GM06990 (cell line): ENCODE measurements at regions not wholly inside any gene's neighbourhood (a gene's known extent, or its start where the extent isn't known, plus 50 kb on each side); places are given as distances from the start of the nearest gene placed in this dataset.

Source experiments
- DNase-seq: peaks from one replicate; pipeline ENCODE4 v3.0.0-alpha.2; 2011; ENCODE audit not compliant: insufficient read length; ENCODE audit errors: extremely low read depth
- H3K27me3 ChIP-seq: replicated peaks from 2 replicates; pipeline ENCODE4 v1.6.0; 2011; ENCODE audit warnings: low read length; ENCODE audit not compliant: control insufficient read depth, insufficient read depth
- H3K36me3 ChIP-seq: 2 replicates; pipeline ENCODE4 v1.5.1; 2011; ENCODE audit warnings: low read length; ENCODE audit not compliant: control insufficient read depth, insufficient read depth
- H3K4me3 ChIP-seq: replicated peaks from 2 replicates; pipeline ENCODE4 v1.5.1; 2011; ENCODE audit warnings: low read depth, mild to moderate bottlenecking, control low read depth, low read length
- TF ChIP-seq, protein P1 (sequence below): IDR thresholded peaks from 2 replicates; pipeline ENCODE4 v1.5.1; 2011; ENCODE audit warnings: low read length, control low read depth, mild to moderate bottlenecking, inconsistent platforms; ENCODE audit not compliant: insufficient read depth, poor library complexity, severe bottlenecking

DNA sequence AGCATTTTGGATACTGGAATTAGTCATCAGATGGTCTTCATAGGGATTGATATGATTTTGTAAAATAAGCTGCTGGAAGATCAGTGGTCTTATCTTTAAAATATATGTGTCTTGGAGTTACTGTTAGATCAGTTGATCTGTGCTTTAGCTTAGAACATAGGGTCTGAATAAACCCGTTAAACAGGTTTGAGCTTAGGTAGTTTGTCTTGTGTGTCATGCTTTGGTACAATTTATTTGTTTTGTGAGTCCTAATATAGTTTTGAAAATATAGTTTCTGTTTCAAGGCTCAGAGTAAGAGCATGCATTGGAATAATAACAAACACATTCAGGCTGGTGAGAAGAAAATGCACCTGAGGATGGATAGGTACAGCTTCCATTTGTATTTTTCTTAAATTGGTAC is 505.0 kb downstream of the SLC16A7 start:
- TF ChIP-seq, protein P1, sequence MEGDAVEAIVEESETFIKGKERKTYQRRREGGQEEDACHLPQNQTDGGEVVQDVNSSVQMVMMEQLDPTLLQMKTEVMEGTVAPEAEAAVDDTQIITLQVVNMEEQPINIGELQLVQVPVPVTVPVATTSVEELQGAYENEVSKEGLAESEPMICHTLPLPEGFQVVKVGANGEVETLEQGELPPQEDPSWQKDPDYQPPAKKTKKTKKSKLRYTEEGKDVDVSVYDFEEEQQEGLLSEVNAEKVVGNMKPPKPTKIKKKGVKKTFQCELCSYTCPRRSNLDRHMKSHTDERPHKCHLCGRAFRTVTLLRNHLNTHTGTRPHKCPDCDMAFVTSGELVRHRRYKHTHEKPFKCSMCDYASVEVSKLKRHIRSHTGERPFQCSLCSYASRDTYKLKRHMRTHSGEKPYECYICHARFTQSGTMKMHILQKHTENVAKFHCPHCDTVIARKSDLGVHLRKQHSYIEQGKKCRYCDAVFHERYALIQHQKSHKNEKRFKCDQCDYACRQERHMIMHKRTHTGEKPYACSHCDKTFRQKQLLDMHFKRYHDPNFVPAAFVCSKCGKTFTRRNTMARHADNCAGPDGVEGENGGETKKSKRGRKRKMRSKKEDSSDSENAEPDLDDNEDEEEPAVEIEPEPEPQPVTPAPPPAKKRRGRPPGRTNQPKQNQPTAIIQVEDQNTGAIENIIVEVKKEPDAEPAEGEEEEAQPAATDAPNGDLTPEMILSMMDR = no peak
- Histone ChIP-seq H3K27me3 (no peaks in the 10 kb centered on the region), H3K36me3 (no peaks in the 10 kb centered on the region), H3K4me3 (no peak overlapping the region)
- DNase-seq = no peak

DNA sequence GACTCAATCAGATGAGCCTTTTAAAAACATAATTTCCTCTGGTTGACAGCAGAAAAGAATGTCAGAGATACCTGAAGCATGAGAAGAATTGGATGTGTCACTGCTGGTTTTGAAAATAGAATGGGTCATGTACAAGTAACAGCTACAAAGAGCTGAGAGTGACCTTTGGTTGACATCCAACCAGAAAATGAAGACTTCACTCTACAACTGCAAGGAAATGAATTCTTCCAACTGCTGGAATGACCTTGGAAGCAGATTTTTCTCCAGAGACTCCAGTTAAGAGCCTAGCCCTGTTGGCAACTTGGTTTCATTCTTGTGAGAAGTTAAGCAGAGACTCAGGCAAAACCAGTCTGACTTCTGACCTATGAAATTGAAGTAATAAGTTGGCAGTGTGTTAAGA is 505.9 kb downstream of the SLC16A7 start:
- no peak for DNase-seq
- Histone ChIP-seq H3K36me3 (no peaks in the 10 kb centered on the region), H3K27me3 (no peaks in the 10 kb centered on the region), H3K4me3 (no peak overlapping the region)
- TF ChIP-seq, protein P1 = no peak

DNA sequence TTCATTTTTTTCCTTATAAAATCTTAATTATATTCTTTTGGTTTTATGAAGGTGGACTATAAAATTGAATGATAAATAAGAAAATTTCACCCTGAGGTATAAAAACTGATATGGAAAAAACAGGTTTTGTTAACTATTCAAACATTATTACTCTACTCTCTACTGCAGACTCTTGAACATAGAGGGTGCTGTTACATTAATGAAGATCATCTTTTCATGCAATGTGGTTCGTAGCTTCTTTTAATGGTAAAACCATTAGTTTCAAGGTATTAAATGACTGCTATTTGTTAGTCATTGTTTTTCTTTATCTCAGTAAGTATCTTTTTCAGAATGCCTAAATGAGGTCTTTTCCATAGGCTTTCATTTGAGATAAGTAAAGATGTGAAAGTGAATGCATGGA is 510.4 kb downstream of the SLC16A7 start:
- Histone ChIP-seq H3K27me3 (no peaks in the 10 kb centered on the region), H3K36me3 (no peaks in the 10 kb centered on the region), H3K4me3 (no peak overlapping the region)
- TF ChIP-seq, protein P1 = no peak
- DNase-seq = no peak

DNA sequence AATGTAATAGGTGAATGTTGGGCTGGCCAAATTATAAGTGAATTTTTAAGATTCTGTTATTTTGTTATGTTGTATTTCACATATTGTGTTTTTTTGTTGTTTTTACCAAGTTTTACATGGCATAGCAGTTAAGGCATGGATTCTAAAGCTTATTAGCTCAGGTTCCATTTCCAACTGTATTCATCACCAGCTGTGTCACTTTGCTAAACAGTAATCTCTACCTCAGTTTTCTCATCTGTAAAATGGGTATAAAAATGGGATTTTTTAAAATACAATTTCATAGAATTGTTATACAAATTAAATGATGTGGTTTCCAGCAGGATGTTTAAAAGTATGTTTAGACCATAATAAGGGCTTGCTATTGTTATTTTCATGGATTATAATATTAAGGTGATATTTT is 512.2 kb downstream of the SLC16A7 start:
- H3K27me3 ChIP-seq = no peaks in the 10 kb centered on the region
- TF ChIP-seq, protein P1 = no peak
- no peak for DNase-seq
- no peak overlapping the region for H3K4me3 ChIP-seq
- no peaks in the 10 kb centered on the region for H3K36me3 ChIP-seq

DNA sequence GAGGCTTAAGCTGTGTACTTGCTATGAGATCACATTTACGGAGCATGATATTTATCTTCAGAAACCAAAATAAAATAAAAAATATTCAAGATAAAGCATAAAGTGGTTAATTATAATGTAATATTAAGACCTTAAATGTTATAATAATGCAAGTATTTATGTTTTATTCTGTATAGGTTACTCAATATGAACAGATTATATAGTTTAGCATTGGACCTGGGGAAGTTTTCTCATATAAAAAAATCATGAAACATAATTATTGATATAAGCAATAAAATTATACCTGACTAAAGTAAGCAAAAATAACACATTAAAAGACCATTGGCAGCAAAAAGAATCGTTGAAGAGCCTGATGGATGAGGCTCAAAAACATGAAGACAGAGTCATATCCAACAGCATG is 516.2 kb downstream of the SLC16A7 start:
- H3K36me3 ChIP-seq = no peaks in the 10 kb centered on the region
- H3K4me3 ChIP-seq = no peak overlapping the region
- TF ChIP-seq, protein P1 = no peak
- no peak for DNase-seq
- H3K27me3 ChIP-seq = no peaks in the 10 kb centered on the region

DNA sequence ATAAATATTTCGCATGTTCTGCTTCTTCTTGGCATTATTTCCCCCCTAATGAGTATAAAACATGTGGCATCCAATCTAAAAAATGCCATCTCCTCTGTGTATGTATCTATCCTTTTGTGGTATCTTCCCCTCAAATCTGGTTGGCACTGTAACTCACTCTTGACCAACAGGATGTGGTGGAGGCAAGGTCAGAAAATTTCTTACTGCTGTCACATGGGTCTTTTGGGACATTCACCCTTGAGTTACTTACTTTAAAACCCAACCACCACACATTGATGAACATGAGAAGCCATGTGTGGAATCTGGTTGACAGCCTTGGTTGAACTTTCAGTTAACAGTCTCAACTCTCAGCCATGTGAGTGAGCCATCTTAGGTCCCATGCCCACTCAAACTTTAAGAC is 516.9 kb downstream of the SLC16A7 start:
- no peak for DNase-seq
- Histone ChIP-seq H3K4me3 (no peak overlapping the region), H3K27me3 (no peaks in the 10 kb centered on the region), H3K36me3 (no peaks in the 10 kb centered on the region)
- TF ChIP-seq, protein P1 = no peak
